GM10266 (cell line): ENCODE measurements at regions not wholly inside any gene's neighbourhood (a gene's known extent, or its start where the extent isn't known, plus 50 kb on each side); places are given as distances from the start of the nearest gene placed in this dataset.

Experiments used
- DNase-seq: peaks from one replicate; pipeline ENCODE4 v3.0.0; 2012; ENCODE audit errors: extremely low spot score
- CTCF ChIP-seq: IDR thresholded peaks from 2 replicates; pipeline ENCODE4 v1.5.1; 2012; ENCODE audit warnings: mild to moderate bottlenecking, low read depth; ENCODE audit not compliant: control insufficient read depth, insufficient read depth; ENCODE audit errors: missing control alignments

DNA sequence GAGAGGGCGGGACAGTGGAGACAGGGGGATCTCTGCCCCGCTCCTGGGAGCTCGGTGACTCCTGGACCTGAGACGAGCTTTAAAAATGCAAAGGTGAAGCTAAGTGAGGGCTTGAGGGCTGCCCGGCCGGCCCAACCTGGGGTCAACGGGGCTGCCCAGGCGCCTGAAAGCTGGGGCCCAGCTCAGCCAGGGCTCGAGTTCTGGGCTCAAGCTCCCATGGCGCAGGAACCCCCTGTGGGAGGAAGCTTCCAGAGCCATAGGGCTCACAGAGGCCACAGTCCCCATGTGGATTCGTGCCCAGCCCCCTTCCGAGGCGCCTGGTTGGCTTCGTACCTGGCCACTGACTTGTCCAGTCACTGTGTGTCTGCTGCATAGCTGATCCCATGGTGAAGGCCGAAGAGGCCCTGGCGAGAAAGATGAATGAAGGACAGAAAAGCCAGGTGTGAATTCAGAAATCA, 75.8 kb upstream of the GSE1 start:
- TF ChIP-seq CTCF, result no peak
- no peak for DNase-seq

GRCh38 chr16:85537795-85538401, 75.2 kb upstream of the GSE1 start:
- no peak for TF ChIP-seq CTCF
- no peak for DNase-seq

- no peak for DNase-seq
- no peak for TF ChIP-seq CTCF
These were observed 74.0 kb upstream of the GSE1 start for GRCh38 chr16:85539084-85539483.

DNA sequence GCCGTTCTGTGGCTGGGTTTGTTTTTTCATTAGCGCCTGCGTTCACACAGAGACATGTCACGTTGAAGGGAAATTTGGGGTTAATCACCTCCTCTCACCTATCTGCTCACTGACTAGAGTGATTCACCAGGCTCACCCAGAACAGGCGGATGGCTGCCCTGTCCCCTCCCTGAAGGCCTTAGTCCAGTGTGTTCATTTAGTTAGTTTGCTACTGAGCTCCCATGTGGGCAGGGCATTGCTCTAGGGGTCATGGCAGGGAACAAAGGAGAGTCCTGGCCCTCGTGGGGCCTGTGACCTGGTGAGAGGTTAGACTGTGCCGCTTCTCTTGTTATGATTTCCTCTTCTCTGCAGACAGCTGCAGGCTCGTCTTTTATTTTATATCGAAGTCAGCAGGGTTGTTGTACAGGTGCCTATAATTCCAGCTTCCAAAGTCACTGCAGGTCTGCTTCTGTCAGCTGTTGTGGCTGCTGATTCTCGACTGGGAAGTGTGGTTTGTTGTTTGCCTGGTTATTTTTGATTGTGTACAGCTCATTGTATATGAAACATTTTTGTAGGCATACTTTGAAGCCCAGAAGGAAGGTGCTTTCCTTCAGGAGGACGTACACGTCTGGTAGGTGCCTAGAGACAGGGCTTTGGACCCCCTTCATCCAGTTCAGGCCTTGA, 73.4 kb upstream of the GSE1 start:
- no peak for DNase-seq
- no peak for TF ChIP-seq CTCF

- no peak for DNase-seq
- no peak for TF ChIP-seq CTCF
These were observed 71.9 kb upstream of the GSE1 start for GRCh38 chr16:85541181-85541580.

DNA sequence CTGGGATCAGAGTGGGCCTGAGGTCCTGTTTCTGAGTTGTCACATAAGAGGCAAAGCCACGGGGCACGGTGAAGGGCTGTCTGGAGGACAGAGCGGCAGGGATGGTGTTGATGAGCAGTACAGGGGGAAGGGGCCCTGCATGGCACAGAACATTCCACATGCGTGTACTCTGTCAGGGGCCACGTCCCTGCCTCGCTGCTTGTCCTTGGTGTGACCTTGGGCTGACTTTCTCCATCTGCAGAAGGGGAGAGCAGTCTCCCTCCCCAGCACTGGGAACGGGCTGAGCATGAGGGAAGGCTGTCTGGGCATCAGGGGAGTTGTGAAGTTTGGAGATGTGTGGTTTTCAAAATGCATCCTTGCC, 71.5 kb upstream of the GSE1 start:
- no peak for TF ChIP-seq CTCF

More for the DNA sequence above, 71.5 kb upstream of the GSE1 start:
- DNase-seq, result no peak
